SW 1271 (cell line): ENCODE measurements at regions not wholly inside any gene's neighbourhood (a gene's known extent, or its start where the extent isn't known, plus 50 kb on each side); places are given as distances from the start of the nearest gene placed in this dataset.

Source experiments
- DNase-seq, 2 experiments: peaks; one replicate each; lab custom pipeline; 2025; lab: John Stamatoyannopoulos, UW

GRCh38 chr5:179430193-179431175 lies 85.2 kb upstream of the ADAMTS2 start:
- DNase-seq = no peak

DNA sequence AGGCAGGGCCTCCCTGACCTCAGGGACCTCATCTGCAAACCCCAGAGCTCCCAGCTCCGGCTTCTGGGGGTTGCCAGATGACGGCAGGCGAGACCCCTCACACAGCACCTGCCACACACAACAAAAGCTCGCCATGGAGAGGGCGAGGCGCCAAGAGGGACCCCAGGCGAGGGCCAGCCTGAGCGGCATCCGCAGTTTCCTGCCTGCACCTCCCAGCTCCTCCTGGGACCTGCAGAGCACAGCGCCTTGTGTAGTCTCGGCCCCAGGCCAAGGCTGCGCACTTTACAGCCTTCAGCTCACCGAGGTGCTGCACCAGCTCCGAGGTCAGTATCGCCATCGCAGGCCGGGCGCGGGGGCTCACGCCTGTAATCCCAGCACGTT lies 82.4 kb upstream of the ADAMTS2 start:
- DNase-seq = no peak

- DNase-seq = no peak
Measured at GRCh38 chr5:179427032-179427675, 81.9 kb upstream of the ADAMTS2 start.

- no peak for DNase-seq
Measured at GRCh38 chr5:179422908-179423481, 77.7 kb upstream of the ADAMTS2 start.

GRCh38 chr5:179422213-179422855 lies 77.1 kb upstream of the ADAMTS2 start:
- no peak for DNase-seq

DNA sequence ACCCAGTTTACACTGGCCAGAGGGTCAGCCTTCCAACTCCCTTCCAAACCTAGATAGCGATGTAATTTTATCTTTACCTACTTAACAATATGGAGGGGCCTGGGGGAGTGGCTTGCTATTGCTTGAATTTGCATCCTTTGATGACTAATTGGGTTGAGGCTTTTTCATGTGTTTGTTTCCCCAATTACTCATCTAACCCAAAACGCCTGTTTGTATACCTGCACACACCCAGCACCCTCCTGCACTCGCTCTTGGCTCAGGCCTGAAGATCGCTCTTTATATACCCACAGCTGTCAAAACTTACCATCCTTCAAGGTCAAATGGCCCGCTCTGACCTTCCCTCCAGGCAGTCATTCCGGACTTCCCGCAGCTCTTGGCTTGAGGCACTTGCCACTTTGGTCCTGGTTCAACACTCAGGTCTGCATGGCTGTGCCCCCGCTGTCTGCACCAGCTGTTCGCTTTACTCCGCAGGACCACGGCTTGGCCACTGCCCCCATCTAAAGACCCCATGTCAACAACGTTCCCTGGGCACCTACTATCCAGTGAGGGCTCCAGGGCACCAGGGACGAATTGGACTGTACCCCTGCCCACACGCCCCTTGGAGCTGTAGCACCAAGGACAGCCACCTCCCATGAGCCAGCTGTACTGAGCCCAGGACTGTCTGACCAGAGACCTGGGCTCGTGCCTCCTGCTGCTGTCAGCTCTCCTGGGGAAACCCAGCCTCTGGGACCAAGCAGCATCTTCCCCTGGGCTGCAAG lies 76.1 kb upstream of the ADAMTS2 start:
- no peak for DNase-seq

DNA sequence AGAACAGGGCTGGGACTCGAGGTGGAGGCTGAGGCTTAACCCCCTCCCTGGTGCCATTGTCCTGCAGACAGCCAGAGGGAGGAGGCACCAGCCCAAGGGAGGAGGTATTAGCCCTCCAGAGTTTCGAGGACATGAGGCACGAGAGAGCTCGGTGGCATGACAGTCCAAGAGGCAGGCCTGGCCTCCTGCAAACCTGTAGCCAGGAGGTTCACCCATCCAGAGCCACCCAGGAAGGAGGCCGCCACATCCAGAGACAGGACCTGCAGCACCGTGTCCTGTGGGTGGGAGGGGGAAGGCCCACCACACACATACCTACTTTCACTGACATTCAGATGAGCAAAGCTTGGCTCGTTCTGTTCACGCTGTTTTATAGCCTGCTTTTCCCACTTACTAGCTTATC lies 75.2 kb upstream of the ADAMTS2 start:
- no peak for DNase-seq

GRCh38 chr5:179418972-179419371 lies 73.7 kb upstream of the ADAMTS2 start:
- DNase-seq = no peak

DNA sequence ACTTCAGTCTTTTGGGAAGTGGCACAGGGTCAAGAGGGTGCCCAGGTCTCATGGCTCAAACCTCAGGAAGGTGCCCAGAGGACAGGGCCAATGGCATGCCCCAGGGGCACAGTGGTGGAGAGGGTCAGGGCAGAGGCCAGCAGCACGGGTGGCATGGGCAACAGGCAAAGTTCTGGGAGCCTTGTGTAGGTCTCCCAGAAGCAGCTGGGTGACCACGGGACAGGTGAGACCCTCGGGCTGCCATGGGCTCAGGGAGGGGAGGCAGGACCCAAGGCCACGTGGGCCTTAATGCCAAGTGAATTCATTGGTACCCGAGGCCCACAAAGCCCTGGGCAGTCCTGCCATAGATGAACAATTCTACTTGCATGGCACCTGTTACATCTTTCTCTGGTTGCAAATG lies 72.4 kb upstream of the ADAMTS2 start:
- no peak for DNase-seq

GRCh38 chr5:179417016-179417415 lies 71.8 kb upstream of the ADAMTS2 start:
- DNase-seq = no peak

DNA sequence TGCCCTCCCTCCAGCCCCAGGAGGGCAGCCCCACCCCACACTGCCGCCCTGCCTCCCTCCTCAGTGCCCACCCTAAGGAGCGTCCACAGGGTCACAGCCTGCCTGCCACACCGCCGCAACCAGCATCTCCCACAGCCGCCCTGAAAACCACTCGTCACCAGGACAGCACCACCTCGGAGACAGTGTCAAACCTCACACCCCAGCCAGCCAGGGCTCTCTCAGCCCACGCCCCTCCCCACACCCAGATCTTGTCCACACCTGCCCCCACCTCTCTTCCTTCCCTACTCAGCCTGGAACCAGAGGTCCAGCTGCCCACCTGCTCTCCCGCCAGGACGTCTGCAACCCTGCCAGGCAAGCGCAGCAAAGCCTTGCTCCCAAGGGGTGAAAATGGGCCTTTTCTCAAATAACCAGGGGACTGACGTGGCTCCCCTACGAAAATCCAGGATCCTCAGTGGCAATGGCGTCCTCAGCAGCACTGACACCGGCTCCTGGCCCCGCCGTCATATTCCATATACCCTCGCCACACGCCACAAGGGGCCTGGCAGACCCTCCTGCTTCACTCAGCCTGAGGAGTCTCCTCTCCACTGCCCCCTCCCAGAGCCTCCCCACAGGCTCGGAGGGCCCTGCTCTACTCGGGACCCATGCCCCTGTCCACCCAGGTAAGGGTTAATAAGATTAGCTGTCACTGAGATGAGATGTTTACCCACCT lies 71.0 kb upstream of the ADAMTS2 start:
- DNase-seq = no peak

- no peak for DNase-seq
Measured at GRCh38 chr5:179415291-179416060, 70.2 kb upstream of the ADAMTS2 start.

- no peak for DNase-seq
Measured at GRCh38 chr5:179414459-179415261, 69.4 kb upstream of the ADAMTS2 start.

- DNase-seq = no peak
Measured at GRCh38 chr5:179413711-179414458, 68.6 kb upstream of the ADAMTS2 start.

- DNase-seq = no peak
Measured at GRCh38 chr5:179413086-179413690, 67.9 kb upstream of the ADAMTS2 start.

DNA sequence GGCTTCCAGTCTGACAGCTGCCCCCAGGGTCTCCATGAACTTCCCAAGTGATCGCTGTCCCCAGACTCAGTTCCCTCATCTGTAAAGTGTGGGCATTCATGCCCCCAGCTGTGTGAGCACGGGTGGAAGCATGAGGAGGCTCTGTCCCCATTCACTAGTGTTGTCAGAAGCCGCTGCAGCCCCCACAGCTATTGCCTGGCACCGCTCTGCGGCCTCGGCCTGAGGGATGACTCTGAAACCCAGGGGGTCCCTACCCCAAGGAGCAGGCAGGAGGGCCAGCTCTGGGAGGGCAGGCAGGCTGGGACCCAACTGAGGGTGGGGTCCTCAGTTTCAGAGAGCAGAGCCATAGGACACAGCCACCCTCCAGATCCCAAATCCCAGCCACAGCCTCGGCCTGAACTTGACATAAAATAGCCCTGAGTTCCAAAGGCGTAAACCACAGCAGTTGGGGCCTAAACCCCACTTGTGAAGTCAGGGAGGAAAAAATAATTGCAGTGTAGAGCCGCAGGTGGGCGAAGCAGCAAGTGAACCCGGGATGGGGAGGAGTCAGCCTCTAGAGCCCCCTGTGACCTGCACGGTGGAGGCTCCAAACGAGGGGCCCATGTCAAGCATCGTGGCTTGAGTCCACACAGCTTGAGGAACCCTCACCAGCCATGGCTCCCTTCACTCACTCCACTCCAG lies 66.0 kb upstream of the ADAMTS2 start:
- no peak for DNase-seq

GRCh38 chr5:179410291-179411160 lies 65.3 kb upstream of the ADAMTS2 start:
- DNase-seq = no peak
